ENCODE measurements at regions not wholly inside any gene's neighbourhood (a gene's known extent, or its start where the extent isn't known, plus 50 kb on each side); places are given as distances from the start of the nearest gene placed in this dataset.
"Not testable (repeated sequence)": the region's sequence is repeated elsewhere in the genome, so short reads cannot be mapped to it uniquely, and the experiment has no call there.

DNA sequence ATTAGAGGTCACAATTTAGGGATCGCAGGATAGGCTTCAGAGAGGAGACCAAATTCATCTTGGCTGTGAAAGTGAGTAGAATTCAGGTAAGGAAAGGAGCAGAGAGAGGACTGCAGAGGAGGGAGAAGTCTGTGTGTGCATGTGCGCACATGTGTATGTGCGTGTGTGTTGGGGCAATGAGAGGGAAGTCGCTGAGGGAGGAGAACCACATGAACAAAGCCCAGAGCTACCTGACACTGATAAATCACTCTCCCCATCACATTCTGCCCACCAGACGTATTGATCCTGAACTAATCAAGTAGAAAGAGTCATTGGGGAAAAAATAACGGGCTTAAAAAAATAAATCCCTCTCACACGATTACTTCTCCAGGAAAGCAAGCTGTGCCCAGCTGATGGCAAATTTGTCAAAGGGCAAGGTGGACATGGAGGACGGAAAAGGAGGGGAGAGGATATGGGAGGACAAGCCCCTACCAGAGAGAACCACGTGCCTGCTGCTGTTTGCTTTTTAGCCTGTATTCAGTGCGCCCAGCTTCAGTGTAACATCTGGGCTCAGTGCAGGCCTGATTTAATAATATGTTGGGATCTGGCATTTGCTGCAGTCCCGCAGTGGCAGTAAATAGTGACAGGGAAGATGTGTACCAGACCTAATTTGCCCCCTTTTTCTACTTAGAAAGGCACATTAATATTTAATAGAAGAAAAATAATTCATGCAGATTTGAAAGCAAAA is 307.5 kb downstream of the C1D start:
- no peak for DNase-seq (ENCODE audit: insufficient read length, low spot score)
- FAIRE-seq = no peak

GRCh38 chr2:67760995-67761394 is 301.8 kb downstream of the C1D start:
- FAIRE-seq (no peak), DNase-seq (ENCODE audit: insufficient read length, low spot score) (no peak)

- FAIRE-seq = no peak
- DNase-seq (ENCODE audit: insufficient read length, low spot score) = no peak
Observed at GRCh38 chr2:67771380-67771779, 291.4 kb downstream of the C1D start.

- DNase-seq (ENCODE audit: insufficient read length, low spot score) (no peak), FAIRE-seq (no peak)
Observed at GRCh38 chr2:67772216-67773170, 290.3 kb downstream of the C1D start.

DNA sequence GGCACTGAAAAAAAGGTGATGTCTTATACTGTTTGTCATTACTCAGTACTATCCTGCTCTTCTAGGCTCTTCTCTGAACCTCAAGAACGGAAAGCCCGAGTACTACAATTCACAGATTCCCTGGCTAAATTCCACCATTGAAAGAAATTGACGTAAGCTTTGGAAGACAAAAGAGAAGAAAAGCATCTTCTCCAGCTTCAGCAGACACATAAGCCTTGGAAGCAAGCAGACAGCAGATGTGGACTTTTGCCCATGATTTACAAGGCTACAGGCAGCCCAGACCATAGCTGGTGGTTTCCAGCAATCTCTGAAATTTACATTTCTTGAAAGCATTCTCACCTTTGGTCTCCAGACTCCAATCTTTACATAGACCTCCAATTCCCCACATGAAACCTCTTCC is 289.0 kb downstream of the C1D start:
- FAIRE-seq = no peak
- no peak for DNase-seq (ENCODE audit: insufficient read length, low spot score)

DNA sequence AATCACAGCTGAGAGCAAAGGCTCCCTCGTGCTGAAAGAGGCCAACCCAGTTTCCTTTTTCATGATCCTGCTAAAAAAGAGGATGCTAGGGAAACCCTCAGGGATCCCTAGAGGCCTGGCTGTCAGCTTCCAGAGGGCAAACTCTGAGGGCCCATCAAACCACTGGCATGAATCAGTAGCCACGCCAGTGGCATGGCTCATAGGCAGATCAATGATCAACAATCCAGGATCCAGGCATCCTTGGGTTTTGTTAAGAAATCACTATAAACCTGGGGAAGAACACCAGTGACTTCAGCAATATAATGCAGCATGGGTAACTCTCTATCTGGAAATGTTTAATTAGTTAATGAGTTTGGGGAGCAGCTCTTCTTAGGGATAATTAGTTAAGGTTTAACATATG is 286.5 kb downstream of the C1D start:
- DNase-seq (ENCODE audit: insufficient read length, low spot score) = no peak
- FAIRE-seq = no peak

DNA sequence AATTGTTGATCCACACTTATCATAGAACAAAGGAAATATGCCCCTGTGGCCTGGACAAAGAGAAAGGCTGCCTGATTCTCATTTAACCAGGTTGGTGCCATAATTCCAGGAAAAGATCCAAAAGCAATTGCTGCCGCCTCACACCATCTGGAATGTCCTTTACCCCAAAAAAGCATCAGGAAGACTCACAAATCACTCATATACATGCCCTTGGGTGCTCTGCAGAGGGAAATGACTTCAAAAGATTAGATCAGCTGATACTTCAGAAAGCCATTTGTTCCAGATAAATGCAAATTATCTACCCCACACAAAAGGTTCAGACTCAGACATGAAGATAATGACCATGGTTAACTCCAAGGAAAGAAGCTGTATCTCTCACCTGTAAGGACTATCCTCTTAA is 285.8 kb downstream of the C1D start:
- FAIRE-seq (no peak), DNase-seq (ENCODE audit: insufficient read length, low spot score) (no peak)

- DNase-seq (ENCODE audit: insufficient read length, low spot score) (no peak), FAIRE-seq (no peak)
Observed at GRCh38 chr2:67777836-67778429, 284.9 kb downstream of the C1D start.

- DNase-seq (ENCODE audit: insufficient read length, low spot score); FAIRE-seq: not testable (repeated sequence)
Observed at GRCh38 chr2:67780841-67781240, 282.0 kb downstream of the C1D start.

DNA sequence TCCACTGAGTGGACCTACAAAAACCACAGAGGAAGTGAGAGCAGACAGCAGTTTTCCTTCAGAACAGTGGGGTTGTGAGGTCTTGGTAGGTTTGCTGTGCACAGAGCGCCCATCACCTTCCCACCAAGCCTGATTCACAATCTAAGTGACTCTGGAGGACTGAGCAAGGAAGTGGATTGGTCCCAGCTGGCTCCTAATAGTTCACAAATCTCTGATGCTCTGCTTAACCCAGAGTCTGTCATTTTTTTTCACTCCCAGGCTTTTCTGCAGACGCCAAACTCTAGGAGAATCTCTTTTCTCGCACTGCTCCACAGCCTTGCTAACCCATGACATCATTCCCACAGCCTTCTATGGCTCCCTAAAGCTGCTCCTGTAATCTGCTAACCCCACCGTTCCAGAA is 280.4 kb downstream of the C1D start:
- DNase-seq (ENCODE audit: insufficient read length, low spot score) = no peak

DNA sequence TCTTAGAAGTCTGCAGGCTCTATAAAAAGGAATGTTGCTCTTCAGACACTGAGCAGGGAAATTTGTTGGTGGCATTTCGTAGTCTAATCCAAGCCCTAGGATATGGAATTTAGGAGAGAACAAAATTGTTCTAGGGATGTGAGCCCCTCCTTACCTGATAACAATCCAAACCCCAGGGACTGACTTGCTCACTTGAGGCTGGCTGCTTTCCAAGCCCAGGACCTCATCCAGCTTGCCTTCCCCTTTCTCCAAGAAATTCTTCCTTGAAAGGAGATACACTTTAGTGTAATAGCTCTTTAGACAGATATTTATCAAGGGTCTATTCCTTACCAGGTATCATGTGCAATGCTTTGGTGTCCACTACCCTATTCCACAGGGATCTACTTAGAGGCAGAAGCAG is 279.8 kb downstream of the C1D start:
- FAIRE-seq (no peak), DNase-seq (ENCODE audit: insufficient read length, low spot score) (no peak)

More for the DNA sequence above, 280.4 kb downstream of the C1D start:
- FAIRE-seq = no peak

GRCh38 chr2:67790622-67791021 is 272.2 kb downstream of the C1D start:
- FAIRE-seq (no peak), DNase-seq (ENCODE audit: insufficient read length, low spot score) (no peak)

DNA sequence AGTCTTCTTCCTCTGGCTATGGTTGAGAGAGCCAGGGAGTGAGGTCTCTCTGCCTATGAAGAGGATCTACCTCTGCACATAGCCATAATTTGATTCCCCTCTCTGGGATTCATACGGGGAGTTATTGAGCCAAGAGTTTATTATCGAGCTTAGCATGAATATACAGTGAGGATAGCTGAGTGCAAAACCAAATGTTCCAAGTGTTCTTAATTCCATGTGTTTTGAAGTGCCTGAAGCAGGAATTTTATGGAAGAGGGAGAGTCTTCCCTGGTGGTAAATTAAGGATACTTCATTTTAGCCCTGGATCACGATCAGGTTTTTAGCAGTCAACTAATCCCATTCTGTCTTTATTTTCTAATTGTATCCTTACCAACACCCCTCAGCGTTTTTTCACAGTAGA is 270.6 kb downstream of the C1D start:
- DNase-seq (ENCODE audit: insufficient read length, low spot score) (no peak), FAIRE-seq (no peak)

DNA sequence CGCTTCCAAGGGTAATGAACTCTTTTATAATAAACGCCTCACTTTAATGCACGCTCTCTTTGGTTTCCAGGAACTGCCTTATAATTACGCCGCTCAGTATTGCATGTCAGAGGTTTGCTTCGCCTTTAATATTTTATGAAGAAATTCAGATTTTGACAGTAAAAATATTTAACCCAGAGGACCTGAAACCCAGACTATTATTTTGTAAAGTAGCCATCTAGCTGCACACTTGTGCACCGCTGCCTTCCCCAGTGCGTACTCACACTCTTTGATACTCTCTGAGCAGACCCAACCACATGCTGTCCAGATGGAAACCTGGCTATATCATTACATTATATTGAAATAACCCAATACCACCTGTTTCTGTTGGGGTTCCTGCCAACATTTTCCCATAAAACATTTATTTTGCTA is 270.1 kb downstream of the C1D start:
- FAIRE-seq (no peak), DNase-seq (ENCODE audit: insufficient read length, low spot score) (no peak)

- FAIRE-seq (no peak), DNase-seq (ENCODE audit: insufficient read length, low spot score) (no peak)
Observed at GRCh38 chr2:67797801-67798540, 264.8 kb downstream of the C1D start.

DNA sequence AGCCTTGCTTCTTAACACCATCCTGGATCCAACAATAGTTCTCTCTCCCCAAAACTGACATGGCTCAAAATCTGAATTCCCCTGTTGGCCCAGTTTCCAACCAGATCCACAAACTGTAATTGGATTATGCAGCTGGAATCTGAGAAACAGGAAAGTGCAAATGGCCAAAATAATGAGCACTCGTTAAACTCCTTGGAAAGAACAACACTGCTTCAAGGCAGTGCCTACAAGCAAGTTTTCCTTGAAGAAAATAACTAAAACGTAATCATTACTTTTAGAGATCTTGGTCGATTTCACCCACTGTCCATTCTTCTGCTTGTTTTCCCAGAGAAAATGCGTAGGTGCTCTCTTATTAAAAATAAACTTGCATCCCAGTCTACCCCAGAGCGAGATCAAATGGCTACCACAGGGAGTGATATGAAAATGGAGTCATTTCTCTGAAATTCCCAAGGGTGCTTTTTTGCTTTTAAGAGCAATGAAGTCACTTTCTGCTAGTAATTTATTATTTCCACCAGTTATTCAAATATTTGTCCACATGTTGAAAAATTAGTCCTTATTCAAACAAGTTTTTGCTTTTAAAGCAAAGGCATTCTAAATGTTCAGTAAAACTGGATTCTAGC is 264.2 kb downstream of the C1D start:
- no peak for FAIRE-seq
- DNase-seq (ENCODE audit: insufficient read length, low spot score) = no peak

DNA sequence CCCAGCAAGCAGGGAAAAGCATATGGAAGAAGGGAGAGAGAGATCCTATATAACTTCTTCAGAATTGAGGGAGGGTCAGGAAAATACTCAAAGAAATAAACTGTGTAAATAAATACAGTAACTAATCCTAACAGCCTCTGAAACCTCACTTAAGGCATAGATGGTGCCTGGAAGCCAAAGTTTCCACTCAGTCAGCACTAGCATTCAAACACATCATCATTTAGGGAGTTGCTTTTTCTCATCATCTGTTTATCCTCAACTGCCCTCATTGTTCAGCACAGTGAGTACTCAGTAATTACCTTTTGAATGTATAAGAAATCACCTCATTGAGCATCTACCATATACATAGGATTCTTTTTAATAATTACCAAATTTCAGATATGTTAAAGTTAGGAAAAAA is 262.9 kb downstream of the C1D start:
- FAIRE-seq = no peak
- DNase-seq (ENCODE audit: insufficient read length, low spot score) = no peak

GRCh38 chr2:67802291-67802690 is 260.5 kb downstream of the C1D start:
- DNase-seq (ENCODE audit: insufficient read length, low spot score) (no peak), FAIRE-seq (no peak)

- FAIRE-seq (no peak), DNase-seq (ENCODE audit: insufficient read length, low spot score) (no peak)
Observed at GRCh38 chr2:67802824-67803223, 260.0 kb downstream of the C1D start.

DNA sequence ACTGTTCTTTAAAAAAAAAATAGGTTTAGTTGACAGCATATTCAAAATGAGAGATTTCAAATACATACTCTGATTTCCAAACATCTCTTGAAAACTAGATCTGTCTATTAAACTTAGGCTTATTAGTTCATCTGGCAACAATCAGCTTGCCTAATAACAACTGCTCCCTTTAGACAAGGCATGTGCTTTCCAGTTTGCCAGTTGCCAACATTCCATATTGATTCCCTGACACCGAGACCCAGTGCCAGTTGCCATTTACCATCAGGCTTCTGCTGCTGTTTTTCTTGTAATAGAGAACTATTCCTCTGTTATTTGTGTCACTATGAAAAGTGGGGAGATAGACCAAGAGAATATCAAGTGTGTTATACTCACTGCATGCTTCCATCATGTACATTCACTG is 256.0 kb downstream of the C1D start:
- no peak for FAIRE-seq
- no peak for DNase-seq (ENCODE audit: insufficient read length, low spot score)
